MCF 10A (cell line): ENCODE measurements at regions not wholly inside any gene's neighbourhood (a gene's known extent, or its start where the extent isn't known, plus 50 kb on each side); places are given as distances from the start of the nearest gene placed in this dataset.

ENCODE experiments used
- BruUV-seq: library from RNA; stranded (reverse); fragments of 400-500 nt; replicated peaks from 2 replicates; lab custom pipeline; 2021; lab: Mats Ljungman, UMichigan
- CTCF ChIA-PET: fragments of 300-600 bp; sonication (Branson Sonifier 250); formaldehyde crosslinking; extraction: SDS; loops from one replicate; lab custom pipeline; 2021; ENCODE audit warnings: antibody characterized with exemption, inconsistent platforms; lab: Yijun Ruan, JAX
- POLR2A ChIA-PET: fragments of 300-600, 350-650 bp; sonication (Branson Sonifier 250); formaldehyde crosslinking; extraction: SDS; loops from one replicate; lab custom pipeline; 2020; ENCODE audit warnings: antibody characterized with exemption, inconsistent platforms; lab: Yijun Ruan, JAX
- DNase-seq: peaks from one replicate; pipeline ENCODE4 v3.0.0-alpha.2; 2018; ENCODE audit not compliant: unreplicated experiment
- H3K27ac Mint-ChIP-seq: one replicate; pipeline ENCODE4 v1.8.0; 2022; ENCODE audit warnings: mild to moderate bottlenecking, low read depth, mixed read lengths; ENCODE audit not compliant: unreplicated experiment
- H3K27me3 Mint-ChIP-seq: one replicate; pipeline ENCODE4 v1.8.0; 2022; ENCODE audit warnings: mixed read lengths; ENCODE audit not compliant: insufficient read depth, unreplicated experiment
- H3K36me3 Mint-ChIP-seq: one replicate; pipeline ENCODE4 v1.8.0; 2022; ENCODE audit warnings: mild to moderate bottlenecking, moderate library complexity, mixed read lengths; ENCODE audit not compliant: insufficient read depth, unreplicated experiment
- H3K4me1 Mint-ChIP-seq: one replicate; pipeline ENCODE4 v1.8.0; 2022; ENCODE audit warnings: mixed read lengths; ENCODE audit not compliant: insufficient read depth, unreplicated experiment
- H3K4me3 Mint-ChIP-seq: one replicate; pipeline ENCODE4 v1.8.0; 2022; ENCODE audit warnings: mild to moderate bottlenecking, moderate library complexity, mixed read lengths; ENCODE audit not compliant: unreplicated experiment
- H3K9me3 Mint-ChIP-seq: one replicate; pipeline ENCODE4 v1.8.0; 2022; ENCODE audit warnings: mixed read lengths; ENCODE audit not compliant: unreplicated experiment
- CTCF ChIP-seq: fragments of 200-600 bp; IDR thresholded peaks from one replicate; pipeline ENCODE4 v1.8.0; 2022; ENCODE audit warnings: antibody characterized with exemption, mild to moderate bottlenecking; ENCODE audit not compliant: unreplicated experiment
- intact Hi-C: fragments of 100-400 bp; cut with micrococcal nuclease; formaldehyde crosslinking; loops from 2 replicates; pipeline ENCODE4 v1.14.1; 2022

DNA sequence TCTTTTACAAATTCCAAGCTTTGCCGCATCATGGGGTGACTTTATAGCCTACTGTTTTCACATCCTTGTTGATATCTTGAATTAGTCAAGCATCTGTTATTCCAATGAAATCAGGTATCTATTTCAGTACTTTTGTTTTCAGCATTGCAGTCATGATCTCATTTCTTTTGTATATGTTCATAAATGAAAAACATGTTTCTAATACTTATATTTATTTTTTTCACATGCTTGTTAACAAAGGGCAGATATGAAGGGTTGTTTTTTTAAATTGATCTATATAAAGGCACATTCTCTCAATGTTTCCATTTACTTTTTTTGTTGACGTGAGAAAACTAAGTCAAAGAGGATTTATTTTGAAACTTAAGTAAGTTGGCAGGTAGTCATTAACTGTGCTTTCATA, 964.8 kb downstream of the JRKL start:
- peaks cover 75% of the 10 kb centered on the region for H3K27me3 Mint-ChIP-seq
- intact Hi-C loops, result no loop called here
- H3K4me3 Mint-ChIP-seq, result no peak overlapping the region
- TF ChIP-seq CTCF, result no peak
- H3K36me3 Mint-ChIP-seq, result no peaks in the 10 kb centered on the region
- no TSS peak for BruUV-seq
- H3K27ac Mint-ChIP-seq, result no peak overlapping the region
- H3K9me3 Mint-ChIP-seq, result no peaks in the 10 kb centered on the region
- POLR2A ChIA-PET, result no interaction called here
- DNase-seq, result no peak
- CTCF ChIA-PET, result no interaction called here
- no peaks in the 10 kb centered on the region for H3K4me1 Mint-ChIP-seq

- Mint-ChIP-seq H3K4me3 (no peak overlapping the region), H3K9me3 (no peaks in the 10 kb centered on the region), H3K27ac (no peak overlapping the region), H3K27me3 (peaks cover 69% of the 10 kb centered on the region), H3K4me1 (no peaks in the 10 kb centered on the region), H3K36me3 (no peaks in the 10 kb centered on the region)
- ChIA-PET CTCF (no interaction called here), POLR2A (interaction anchor here (0.7 kb wide), 1 partner anchor 15 kb away, joined by 3 read pairs; no protein-coding TSS in a partner anchor)
- DNase-seq, result no peak
- intact Hi-C loops, result no loop called here
- BruUV-seq, result no TSS peak
- TF ChIP-seq CTCF, result no peak
Observed at GRCh38 chr11:97355230-97355629, 965.4 kb downstream of the JRKL start.

- H3K4me1 Mint-ChIP-seq, result no peaks in the 10 kb centered on the region
- H3K27me3 Mint-ChIP-seq, result peaks cover 60% of the 10 kb centered on the region
Observed at GRCh38 chr11:97356144-97356543, 966.3 kb downstream of the JRKL start.

DNA sequence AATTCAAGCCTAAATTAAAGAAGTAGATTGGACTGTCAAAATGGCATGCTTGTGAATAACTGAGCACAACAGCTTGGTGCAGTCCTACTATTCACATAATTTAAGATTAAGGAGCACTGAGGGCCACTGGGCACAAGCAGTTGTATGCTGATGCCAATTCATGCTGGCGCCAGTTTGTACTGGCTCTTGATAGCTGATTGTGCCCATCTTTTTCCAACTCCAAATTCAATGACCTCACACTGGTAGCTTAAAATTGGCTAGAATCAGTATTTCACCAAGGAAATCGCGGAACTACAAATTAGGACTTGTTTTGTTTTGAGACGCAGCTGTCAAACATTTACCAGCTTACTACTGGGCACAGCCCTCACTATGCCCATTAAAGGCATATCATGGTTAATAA, 969.2 kb downstream of the JRKL start:
- TF ChIP-seq CTCF, result no peak
- ChIA-PET POLR2A (no interaction called here), CTCF (no interaction called here)
- Mint-ChIP-seq H3K36me3 (no peaks in the 10 kb centered on the region), H3K27me3 (peaks cover 37% of the 10 kb centered on the region), H3K27ac (no peak overlapping the region), H3K4me3 (no peak overlapping the region), H3K9me3 (no peaks in the 10 kb centered on the region), H3K4me1 (peaks cover 14% of the 10 kb centered on the region)
- no peak for DNase-seq
- BruUV-seq, result no TSS peak
- intact Hi-C loops, result no loop called here

More at GRCh38 chr11:97356144-97356543, 966.3 kb downstream of the JRKL start:
- Mint-ChIP-seq H3K27ac (no peak overlapping the region), H3K9me3 (no peaks in the 10 kb centered on the region), H3K36me3 (no peaks in the 10 kb centered on the region), H3K4me3 (no peak overlapping the region)
- intact Hi-C loops, result no loop called here
- no peak for TF ChIP-seq CTCF
- no peak for DNase-seq
- BruUV-seq, result no TSS peak
- ChIA-PET CTCF (no interaction called here), POLR2A (no interaction called here)
